MV-4-11 (cell line): ENCODE measurements at regions not wholly inside any gene's neighbourhood (a gene's known extent, or its start where the extent isn't known, plus 50 kb on each side); places are given as distances from the start of the nearest gene placed in this dataset.
"Not testable (repeated sequence)": the region's sequence is repeated elsewhere in the genome, so short reads cannot be mapped to it uniquely, and the experiment has no call there.

Experiments
- DNase-seq: peaks from one replicate; lab custom pipeline; 2025; lab: John Stamatoyannopoulos, UW

- DNase-seq = no peak
Measured at GRCh38 chr7:115217373-115217772, 295.5 kb downstream of the MDFIC start.

DNA sequence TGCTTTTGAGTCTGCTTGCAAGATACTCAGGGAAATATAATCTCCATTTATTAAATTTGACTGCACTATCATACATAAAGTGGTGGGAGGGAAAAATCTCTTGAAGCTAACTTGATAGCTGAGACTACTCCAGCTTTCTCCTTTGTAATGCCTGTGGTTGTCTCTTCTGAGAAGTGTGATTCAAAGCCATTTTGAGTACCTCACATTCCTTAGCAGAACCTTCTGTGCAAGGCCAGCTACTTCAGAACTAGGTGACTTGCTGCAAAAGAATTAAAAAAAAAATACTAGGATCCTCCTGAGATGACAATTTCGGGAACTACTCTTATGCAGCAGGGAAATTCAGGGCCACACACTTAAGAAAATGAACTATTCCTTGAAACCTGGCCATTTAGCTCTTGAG, 294.8 kb downstream of the MDFIC start:
- no peak for DNase-seq

DNA sequence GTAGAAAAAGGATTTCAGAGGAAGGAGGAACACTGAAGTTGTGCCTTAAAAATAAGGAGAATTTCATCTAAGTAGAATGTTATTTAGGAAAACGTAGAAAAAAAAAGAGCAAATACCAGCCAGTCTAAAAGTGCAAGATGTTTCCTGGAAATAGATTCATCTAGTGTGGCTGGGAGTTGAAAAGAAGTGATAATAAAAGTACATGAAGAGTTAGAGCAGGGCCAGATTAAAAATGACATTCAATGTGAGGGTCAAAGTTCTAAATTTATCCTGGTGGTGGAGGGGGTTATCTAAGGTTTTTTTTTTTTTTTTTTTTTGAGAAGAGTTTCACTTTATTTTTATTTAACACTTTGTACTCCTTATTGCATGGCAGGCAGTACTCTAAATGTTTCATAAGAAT, 289.3 kb downstream of the MDFIC start:
- DNase-seq = no peak

GRCh38 chr7:115210552-115210951, 288.7 kb downstream of the MDFIC start:
- no peak for DNase-seq

DNA sequence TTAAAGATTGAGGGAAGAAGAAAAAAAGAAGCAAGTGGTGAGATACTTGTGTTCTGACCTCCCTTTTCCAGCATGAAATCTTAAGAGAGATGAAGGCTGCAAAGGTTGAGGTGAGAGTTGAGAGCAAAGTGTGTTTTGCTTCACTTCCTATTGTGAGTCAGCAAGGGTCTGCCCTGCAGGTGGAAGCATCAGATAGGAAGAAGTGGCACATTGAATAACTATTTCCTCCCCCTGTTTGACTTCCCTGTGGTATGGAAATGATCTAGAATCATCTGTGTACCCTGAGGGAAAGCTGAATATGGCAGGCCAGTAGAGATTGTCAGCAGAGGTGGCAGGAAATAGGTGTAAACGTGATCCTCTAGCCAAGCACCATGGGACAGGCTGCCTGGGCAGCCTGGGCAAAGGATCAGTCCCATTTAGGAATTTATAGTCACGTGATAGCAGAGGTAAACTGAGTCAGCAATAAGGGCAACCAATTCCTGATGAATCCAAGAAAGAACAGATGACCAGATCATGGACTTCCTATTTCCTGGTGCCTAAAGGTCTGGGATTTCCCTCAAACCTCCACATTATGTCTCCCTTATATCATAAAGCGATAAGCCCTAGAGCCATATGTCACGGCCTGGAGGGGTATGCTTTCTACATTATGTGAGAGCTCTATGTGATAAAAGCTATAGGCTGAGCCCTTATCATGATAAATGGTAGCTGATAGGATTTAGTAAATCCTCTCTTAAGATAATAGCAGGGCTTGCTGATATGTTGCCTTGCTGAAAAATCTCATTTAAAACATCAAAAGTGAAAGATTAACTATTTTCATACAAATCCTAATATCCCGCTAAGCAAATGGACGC, 287.0 kb downstream of the MDFIC start:
- DNase-seq = no peak

DNA sequence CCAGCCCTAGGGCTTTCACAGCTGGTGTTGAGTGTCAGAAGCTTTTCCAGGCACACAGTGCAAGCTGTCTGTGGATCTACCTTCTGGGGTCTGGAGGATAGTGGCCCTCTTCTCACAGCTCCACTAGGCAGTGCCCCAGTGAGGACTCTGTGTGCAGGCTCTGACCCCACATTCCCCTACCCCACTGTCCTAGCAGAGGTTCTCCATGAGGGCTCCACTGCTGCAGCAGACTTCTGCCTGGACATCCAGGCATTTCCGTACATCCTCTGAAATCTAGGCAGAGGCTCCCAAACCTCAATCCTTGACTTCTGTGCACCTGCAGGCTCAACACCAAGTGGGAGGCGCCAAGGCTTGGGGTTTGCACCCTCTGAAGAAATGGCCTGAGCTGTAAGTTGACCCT, 284.5 kb downstream of the MDFIC start:
- not testable (repeated sequence) for DNase-seq

- DNase-seq = no peak
Measured at GRCh38 chr7:115198143-115198542, 276.2 kb downstream of the MDFIC start.

GRCh38 chr7:115195208-115195607, 273.3 kb downstream of the MDFIC start:
- no peak for DNase-seq

- no peak for DNase-seq
Measured at GRCh38 chr7:115191526-115191925, 269.6 kb downstream of the MDFIC start.

GRCh38 chr7:115183431-115184057, 261.6 kb downstream of the MDFIC start:
- no peak for DNase-seq

DNA sequence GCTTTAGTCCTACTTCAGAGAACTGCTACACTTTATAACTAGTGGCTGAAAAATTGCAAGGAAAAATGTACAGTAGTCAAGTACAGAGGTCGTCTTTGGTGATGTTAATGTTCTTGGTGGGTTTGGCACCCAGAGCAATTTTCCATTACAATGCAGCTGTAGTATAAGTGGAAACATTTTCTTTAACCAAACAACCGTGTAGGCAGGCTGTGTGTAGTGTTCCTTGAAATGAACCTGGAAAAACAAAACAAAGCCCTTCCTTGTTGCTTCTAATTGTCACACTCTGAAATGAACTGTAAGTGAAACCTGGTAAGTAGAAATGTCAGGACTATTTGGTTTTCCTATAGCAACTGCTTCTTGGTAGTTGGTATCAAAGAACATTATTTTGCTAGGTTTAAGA, 256.9 kb downstream of the MDFIC start:
- no peak for DNase-seq

DNA sequence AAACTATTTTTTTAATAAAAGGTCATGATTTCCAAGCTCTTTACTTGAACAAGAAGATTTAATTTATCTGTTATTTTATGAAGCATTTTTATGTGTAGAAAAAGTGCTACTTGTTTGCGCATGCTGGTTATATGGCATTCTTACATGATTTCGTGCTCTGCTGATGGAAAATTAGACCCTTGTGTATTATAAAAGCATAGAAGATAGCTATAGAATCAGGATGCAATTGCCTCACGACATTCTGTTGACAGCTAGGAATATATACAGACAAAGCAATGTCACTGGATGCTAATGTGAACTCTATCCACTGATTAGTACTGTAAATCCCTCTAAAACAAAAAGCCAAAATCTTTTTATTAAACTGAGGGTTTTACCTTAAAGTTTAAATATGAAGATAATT, 255.9 kb downstream of the MDFIC start:
- no peak for DNase-seq

DNA sequence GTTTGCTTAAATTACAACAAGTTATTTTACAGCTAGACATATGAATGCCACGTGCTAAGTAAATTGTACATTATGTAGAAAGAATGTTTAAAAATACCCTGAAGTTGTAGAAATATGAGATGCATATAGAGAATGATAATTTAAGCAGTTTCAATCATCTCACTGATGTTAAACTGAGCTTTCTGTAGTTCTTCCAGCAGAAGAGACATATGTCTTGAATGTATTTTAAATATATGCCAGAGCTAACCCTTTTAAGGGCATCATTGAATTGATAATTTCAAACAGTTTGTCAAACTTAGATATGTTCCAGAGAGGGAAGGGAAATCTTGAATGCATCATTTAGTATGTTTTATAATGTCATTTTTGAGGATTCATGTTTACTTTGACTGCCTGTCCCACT, 255.2 kb downstream of the MDFIC start:
- DNase-seq = no peak

- DNase-seq = not testable (repeated sequence)
Measured at GRCh38 chr7:115172397-115172796, 250.5 kb downstream of the MDFIC start.

- DNase-seq = no peak
Measured at GRCh38 chr7:115153769-115154477, 232.0 kb downstream of the MDFIC start.

DNA sequence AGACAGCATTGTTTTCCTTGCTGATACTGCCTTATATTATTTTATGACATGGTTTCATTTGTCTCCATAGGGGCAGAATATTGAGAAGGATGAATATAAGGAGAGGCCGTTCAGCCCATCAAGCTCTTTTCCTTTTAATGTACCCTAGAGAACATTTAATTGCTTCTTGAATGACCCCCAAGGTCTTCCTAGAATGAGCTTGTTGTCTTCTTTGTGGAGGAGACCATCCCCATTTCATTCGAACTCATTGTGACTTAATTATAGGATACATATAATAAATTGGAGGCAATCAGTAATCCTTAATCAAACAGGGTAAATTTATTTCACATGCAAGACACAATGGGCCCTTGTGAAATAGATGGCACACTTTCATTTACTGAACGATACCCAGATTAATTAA, 231.3 kb downstream of the MDFIC start:
- no peak for DNase-seq

DNA sequence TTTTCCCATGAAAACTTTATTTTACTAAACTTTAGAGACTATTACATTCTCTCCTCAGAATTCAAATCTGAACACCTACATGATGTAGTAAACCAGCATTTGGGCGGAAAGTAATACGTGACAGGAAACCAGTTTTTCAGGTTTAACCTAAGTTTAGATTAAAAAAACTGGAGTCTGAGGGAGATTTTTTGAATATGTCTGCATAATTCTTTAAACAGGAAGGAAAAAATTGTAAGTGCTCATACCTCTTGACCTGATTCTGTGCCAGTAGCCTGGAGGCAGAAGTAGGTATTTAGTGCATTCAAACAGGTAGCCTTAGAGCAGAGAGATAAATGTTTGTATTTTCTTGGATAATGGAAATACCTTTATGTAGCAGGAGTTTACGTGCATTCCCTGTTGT, 224.3 kb downstream of the MDFIC start:
- no peak for DNase-seq

- DNase-seq = peak; percentile 61
Measured at GRCh38 chr7:115145512-115145911, 223.6 kb downstream of the MDFIC start.

- no peak for DNase-seq
Measured at GRCh38 chr7:115137816-115138215, 215.9 kb downstream of the MDFIC start.

DNA sequence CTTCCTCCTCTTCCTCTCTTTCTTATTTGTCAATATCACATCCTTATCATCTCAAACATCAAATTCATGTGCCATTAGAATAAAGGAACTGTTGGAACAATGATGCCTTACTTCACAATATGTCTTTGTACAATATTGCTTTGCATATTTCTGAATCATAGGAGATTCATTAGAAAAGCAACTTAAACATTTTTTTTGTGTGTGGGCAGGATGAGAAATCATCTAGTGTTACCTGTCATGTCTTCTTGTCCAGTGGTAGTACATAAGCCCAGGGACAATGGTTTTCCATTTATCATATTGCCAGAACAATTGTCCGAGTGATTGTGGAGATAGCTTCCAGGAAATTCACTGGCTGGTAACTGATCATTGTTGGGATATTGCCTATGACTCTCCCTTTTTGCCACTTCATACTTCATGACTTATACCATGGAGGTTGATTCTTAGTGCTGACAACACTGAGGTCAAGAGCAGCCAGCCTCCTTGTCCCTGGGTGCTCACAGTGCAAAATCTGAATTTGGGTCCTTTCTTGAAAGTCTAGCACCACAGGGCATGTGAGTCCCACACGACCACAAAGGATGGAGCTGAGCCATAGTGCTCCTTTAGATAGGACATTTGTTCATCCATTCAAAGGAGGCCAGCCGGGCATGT, 215.0 kb downstream of the MDFIC start:
- no peak for DNase-seq

DNA sequence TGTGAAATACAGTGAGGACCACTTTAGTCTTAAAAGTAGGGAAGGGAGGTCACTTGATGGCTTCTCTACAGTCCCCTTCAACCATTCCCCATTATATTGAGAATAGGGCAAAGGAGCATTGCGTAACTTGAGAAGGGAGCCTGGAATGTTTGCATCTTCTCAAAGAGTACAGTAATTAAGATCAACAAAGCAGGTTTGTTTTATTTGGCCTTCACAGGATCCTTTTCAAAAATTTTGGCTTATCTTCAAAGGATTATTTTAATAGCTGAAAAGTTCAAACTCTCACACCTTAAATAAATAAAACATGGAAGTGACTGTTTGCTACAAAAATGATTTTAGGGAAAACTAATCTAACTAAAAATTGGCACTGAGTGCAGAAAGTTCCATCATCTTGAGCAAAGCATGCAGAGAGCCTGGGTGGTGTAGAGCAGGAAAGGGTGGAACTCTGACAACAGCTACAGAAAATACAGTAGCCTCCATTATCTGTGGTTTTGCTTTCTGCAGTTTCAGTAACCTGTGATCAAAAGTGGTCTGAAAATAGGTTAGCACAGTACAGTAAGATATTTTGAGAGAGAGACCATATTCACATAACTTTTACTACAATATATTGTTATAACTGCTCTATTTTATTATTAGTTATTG, 214.0 kb downstream of the MDFIC start:
- DNase-seq = no peak

DNA sequence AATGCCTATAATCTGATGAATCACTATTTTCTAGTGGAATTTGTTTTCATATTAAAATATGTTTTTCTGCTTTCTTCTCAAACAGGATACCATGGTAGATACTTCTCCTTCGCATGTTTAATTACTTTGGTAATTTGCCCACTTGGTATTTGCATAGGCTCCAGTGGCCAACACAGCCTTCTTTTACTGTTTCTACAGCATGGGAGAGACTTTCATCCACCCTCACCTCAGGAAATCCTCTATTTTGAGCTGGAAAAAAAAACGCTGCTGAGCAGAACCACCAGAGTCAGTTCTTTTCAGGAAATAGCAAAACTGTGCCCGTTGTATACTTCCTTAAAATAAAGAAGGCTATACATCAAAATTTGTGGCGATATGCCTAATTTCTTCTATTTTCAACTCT, 213.3 kb downstream of the MDFIC start:
- peak; percentile 42 for DNase-seq
